Activated CD4-positive, alpha-beta T cell treated with anti-CD3 and anti-CD28 coated beads, Interleukin-2, Interleukin-4, amounts not matched to agents 100 ng/mL and 50 ng/mL, durations not matched to agents 16 hours and 8 hours (primary cell): ENCODE measurements at regions not wholly inside any gene's neighbourhood (a gene's known extent, or its start where the extent isn't known, plus 50 kb on each side); places are given as distances from the start of the nearest gene placed in this dataset.
"Not testable (repeated sequence)": the region's sequence is repeated elsewhere in the genome, so short reads cannot be mapped to it uniquely, and the experiment has no call there.

Experiments used
- DNase-seq: peaks from one replicate; pipeline ENCODE4 v3.0.0-alpha.2; 2020; ENCODE audit warnings: low spot score

GRCh38 chr20:48329676-48330664, 497.8 kb downstream of the PREX1 start:
- no peak for DNase-seq

GRCh38 chr20:48329031-48329615, 498.7 kb downstream of the PREX1 start:
- no peak for DNase-seq

- not testable (repeated sequence) for DNase-seq
Observed at GRCh38 chr20:48327848-48328247, 500.0 kb downstream of the PREX1 start.

GRCh38 chr20:48326868-48327267, 500.9 kb downstream of the PREX1 start:
- DNase-seq, result no peak

GRCh38 chr20:48326434-48326691, 501.4 kb downstream of the PREX1 start:
- no peak for DNase-seq

- no peak for DNase-seq
Observed at GRCh38 chr20:48325656-48326433, 502.0 kb downstream of the PREX1 start.

- no peak for DNase-seq
Observed at GRCh38 chr20:48324744-48325143, 503.1 kb downstream of the PREX1 start.

- DNase-seq, result no peak
Observed at GRCh38 chr20:48321271-48321670, 506.5 kb downstream of the PREX1 start.

- no peak for DNase-seq
Observed at GRCh38 chr20:48319943-48320584, 507.7 kb downstream of the PREX1 start.

GRCh38 chr20:48317578-48317977, 510.2 kb downstream of the PREX1 start:
- DNase-seq, result no peak

- no peak for DNase-seq
Observed at GRCh38 chr20:48314925-48315592, 512.7 kb downstream of the PREX1 start.

- DNase-seq, result no peak
Observed at GRCh38 chr20:48313324-48313723, 514.5 kb downstream of the PREX1 start.

- DNase-seq, result no peak
Observed at GRCh38 chr20:48311956-48312355, 515.8 kb downstream of the PREX1 start.

- DNase-seq, result no peak
Observed at GRCh38 chr20:48310305-48310704, 517.5 kb downstream of the PREX1 start.

- DNase-seq, result no peak
Observed at GRCh38 chr20:48309293-48309692, 518.5 kb downstream of the PREX1 start.

GRCh38 chr20:48308882-48309281, 518.9 kb downstream of the PREX1 start:
- DNase-seq, result no peak

GRCh38 chr20:48308232-48308781, 519.5 kb downstream of the PREX1 start:
- no peak for DNase-seq

GRCh38 chr20:48307277-48307676, 520.5 kb downstream of the PREX1 start:
- no peak for DNase-seq

- DNase-seq, result no peak
Observed at GRCh38 chr20:48302844-48303542, 517.7 kb upstream of the SULF2 start.

- no peak for DNase-seq
Observed at GRCh38 chr20:48302149-48302548, 516.9 kb upstream of the SULF2 start.

- DNase-seq, result no peak
Observed at GRCh38 chr20:48301189-48301588, 515.9 kb upstream of the SULF2 start.
